HG03175 (cell line): ENCODE measurements at regions not wholly inside any gene's neighbourhood (a gene's known extent, or its start where the extent isn't known, plus 50 kb on each side); places are given as distances from the start of the nearest gene placed in this dataset.

Experiments
- ATAC-seq: cut with Tn5 transposase; IDR thresholded peaks from one replicate; pipeline ENCODE4 v1.9.1; 2021; ENCODE audit warnings: mild to moderate bottlenecking, moderate library complexity; ENCODE audit not compliant: unreplicated experiment

DNA sequence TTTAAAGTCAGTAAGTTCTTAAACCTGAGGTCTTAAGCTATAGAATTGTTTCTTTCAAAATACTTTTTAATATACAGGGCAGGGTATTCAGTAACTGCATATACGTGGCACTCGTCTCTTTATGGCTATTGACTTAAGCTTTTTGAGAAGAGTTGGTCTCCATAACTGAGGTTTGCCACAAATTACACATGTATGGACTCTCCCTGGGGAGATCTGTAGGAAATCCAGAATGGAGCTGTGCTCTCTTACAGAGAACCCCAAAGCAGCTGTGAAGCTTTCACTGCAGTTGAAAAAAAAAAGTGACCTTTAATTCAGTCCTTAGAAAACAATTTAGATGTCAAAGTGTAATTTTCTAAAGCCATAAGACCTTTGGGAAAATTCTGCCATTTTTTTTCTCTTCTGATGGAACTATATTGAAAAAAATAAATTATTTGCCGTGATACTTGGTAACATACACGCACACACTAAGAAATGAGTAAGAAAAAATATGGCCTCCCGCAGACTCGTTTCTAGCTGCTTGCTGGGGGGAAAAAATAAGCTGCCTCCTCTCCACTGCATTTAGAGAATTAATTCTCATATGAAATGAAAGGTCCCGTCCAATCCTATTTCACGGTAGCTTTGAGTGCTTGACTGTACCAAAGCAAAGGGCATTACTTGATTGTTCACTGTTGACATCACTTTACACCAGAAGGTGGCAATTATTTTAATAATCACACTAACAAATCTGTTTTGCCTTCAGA, 159.4 kb upstream of the TENM3 start:
- ATAC-seq, result no peak

DNA sequence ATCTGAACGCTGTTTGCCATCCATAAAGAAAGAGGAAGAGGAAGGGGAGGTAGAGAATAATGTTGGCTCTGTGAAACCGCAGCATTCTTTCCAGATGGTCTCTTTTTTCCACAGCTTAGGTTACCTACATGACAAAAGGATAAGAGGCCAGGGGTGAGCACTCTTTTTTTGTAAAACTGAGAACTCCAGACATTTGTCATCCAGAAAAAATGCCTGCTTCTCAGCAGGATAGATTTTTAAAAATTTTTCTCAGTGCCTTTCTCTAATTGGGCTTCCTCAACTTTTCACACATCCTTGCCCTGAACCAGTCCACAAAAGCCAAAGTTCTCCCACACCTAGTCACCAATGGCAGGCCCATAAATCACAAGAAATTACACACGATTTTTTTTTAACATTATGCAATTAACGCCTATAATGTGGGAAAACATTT, 158.1 kb upstream of the TENM3 start:
- ATAC-seq, result no peak

DNA sequence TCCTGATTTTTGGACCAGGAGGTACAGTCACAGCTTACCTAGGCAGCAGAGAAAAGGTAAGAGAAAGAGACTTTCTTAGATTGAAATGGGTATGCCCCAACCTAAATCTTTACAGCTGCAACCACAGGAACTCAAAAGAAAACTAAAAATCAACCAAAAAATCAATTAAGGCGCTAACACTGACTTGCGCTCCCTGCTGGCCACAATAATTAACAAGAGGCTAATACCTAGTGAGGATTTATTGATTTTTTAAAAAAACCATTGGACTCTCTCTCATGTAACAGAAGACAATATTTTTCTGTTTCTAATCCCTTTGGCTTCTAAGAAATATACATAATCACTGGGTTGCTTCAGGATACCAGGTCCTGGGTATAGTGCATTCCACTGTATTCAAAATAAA, 153.9 kb upstream of the TENM3 start:
- ATAC-seq, result no peak

DNA sequence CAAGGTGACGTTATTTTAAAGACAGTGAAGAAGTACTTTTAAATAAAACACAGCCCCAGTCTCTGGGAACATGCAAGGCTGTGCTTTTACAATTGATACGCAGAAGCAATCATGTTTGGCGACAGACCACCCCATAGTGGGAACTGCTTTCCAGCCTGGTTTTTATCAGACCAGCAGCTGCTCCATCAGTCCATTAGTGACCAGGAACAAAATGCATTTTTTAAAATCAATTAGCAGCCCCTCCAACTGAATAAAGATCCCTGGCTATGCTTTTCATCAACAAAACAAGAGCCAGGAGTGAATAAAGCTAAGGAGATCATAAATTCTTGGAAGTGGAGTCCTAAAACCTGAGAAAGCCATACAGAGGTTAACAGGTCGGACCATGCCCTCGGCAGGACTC, 153.0 kb upstream of the TENM3 start:
- no peak for ATAC-seq

DNA sequence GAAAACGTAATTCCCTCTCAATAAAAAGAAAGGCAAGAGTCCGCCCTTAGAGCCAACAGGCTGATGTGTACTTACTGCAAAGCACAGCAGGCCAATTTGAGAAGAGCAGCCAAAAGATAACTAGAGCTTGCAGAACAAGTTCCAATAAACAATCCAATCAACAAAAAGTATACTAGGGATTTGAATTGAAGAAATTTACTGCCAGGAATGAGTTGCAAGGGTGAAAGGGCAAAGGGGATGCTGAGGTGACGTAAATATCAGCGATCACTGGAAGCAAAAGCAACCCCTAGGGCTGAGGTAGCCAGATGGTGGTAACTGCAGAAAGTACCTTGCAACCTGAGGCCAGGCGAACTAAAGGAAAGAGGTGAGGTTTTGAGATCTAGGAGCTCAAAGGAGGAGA, 152.1 kb upstream of the TENM3 start:
- ATAC-seq, result no peak

- no peak for ATAC-seq
Measured at GRCh38 chr4:182093431-182093831, 149.8 kb upstream of the TENM3 start.

DNA sequence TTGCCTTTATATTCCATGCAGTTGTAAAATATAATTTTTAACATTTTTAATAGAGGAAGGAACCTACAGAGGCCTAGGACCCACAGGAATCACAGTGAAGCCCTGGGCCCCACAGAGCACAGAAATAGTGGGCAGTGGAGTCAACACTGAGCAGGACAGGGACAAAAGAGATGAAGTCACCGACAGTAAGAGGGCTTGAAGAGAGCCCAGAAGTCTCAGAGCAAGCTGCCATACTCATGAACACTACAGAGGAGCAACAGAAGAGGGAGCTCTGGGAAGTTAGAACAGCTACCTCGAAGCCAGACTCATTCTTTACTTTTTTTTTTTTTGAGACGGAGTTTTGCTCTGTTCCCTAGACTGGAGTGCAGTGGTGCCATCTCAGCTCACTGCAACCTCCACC, 149.3 kb upstream of the TENM3 start:
- no peak for ATAC-seq

DNA sequence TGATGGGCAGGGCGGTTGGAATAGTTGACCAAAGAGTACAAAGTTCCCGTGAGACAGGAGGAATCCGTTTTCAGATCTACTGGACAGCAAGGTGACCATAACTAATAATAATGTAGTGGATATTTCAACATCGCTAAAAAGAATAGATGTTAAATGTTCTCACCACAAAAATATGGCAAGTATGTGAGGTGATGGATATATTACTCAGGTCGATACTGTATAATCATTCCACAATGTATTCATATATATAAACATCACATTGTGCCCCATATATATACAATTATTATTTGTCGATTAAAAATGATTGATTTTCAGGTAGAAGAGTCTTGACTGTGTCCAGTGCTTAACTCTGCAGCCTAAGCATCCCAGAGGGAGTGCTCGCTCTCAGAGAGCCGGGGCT, 141.6 kb upstream of the TENM3 start:
- no peak for ATAC-seq

DNA sequence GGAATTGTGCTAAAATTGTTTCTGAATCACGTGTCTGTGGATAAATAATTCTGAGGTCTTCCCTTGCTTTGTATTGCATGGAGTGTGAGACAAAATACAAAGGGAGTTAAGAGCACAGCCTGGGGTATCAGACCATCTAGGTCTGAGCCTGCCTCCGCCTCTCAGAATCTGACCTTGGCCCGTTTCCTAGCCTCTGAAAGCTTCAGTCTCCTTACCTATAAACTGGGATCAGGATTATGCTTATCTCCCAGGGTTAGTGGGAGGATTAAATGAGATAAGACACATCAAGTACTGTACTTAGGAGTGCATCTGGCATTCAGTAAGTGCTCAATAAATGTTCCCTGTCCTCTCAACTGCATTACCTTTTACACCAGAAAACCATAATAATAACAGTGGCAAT, 140.6 kb upstream of the TENM3 start:
- ATAC-seq, result no peak

DNA sequence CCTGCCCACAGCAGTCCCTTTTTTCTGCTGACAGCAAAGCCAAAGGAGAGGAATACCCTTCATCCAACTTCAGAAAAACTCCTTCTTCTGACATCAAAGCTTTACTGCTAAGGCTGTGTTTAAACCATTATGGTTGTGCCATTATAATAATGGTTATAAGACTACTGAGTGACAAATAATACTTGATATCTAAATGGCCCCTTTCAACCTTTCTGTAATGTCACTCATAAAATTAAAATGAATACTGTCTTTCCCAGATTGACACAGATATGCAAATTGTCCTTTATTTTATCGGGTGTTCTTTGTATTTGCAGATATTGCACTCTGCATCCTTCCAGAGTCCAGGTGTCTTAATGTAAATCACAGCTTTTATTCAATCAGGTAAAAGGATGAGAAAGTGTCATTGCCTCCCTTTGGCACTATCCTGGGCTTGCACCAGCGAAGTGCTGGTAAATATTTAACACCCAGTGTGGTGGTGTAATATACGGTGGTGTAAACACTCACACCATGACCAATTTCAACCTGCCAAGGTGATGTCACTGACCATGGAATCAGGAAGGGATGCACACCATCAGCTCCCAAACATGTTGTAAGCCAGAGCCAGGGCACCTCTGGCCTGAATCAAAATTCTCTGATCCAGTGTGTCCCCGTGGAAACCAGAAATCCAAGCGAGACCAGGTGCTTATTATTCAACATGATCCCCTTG, 139.4 kb upstream of the TENM3 start:
- ATAC-seq, result no peak

DNA sequence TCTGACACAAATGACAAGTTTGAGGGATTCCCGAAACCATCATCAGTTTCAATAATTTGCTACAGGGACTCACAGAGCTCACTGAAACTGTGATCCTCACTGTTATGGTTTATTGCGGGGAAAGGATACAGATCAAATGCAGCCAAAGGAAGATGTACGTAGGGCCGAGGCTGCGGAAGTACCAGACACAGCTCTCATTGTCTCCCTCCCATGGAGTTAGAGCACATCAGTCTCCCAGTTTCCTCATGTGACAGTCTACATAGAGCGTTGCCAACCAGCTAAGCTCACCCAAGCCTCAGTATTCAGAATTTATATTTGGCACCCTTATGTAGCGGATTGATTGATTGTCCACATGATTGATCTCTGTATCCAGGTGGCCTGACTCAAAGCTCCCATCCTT, 137.8 kb upstream of the TENM3 start:
- no peak for ATAC-seq

DNA sequence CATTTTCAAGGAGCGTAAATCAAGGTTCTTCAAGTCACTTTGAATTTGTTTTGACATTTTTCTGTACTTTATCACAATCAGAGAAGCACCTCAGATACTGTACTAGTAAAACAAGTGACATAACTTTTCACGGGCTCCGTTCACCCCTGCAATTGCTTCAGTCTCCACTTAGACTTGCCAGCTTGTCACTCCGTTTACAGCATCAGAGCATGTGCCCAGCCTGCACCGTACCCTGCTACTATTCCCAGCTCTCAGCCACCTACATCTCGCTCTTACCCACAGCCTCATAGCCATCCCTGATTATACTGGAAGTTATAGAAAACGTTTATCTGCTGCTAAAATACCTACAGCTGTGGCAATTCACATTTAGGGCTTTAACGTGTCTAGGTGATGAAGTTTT, 135.3 kb upstream of the TENM3 start:
- no peak for ATAC-seq

DNA sequence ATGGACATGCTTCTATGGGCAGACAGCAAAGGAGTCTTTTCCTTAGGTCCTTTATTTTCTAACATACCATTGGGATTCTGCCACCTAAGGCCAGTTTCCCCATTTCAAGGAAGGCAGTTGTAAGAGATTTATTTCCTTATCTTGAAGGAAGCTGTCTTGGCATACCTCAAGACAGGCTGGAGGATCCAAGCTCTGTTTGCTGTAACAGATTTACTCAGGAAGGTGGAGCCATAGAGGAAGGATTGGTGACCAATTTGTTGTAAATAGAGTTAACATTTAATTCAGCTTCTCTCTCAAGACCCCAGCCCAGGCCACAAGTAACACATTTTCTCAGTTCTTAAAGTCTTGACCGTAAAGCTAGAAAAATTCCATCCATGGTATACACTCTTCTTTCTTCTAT, 131.6 kb upstream of the TENM3 start:
- no peak for ATAC-seq

GRCh38 chr4:182113779-182114178, 129.4 kb upstream of the TENM3 start:
- no peak for ATAC-seq

DNA sequence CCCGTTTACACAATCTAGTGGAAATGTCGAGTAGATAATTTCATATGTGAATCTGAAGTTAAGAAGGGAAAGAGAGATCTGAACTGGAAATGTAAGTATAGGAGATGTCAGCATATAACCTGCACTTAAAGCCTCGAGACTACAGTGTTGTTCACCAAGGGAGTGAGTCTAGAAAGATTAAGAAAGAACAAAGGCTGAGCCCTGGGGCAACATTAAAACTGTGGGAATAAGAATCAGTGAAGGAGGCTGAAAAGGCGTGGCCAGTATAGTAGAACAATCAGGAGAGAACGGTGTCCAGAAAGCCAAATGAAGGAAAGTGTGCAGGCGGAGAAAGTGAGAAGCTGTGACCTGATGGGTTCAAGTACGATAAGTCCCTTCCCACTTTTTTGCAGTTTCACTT, 118.8 kb upstream of the TENM3 start:
- no peak for ATAC-seq

- ATAC-seq, result no peak
Measured at GRCh38 chr4:182126096-182126495, 117.1 kb upstream of the TENM3 start.

GRCh38 chr4:182126603-182127002, 116.6 kb upstream of the TENM3 start:
- ATAC-seq, result no peak

DNA sequence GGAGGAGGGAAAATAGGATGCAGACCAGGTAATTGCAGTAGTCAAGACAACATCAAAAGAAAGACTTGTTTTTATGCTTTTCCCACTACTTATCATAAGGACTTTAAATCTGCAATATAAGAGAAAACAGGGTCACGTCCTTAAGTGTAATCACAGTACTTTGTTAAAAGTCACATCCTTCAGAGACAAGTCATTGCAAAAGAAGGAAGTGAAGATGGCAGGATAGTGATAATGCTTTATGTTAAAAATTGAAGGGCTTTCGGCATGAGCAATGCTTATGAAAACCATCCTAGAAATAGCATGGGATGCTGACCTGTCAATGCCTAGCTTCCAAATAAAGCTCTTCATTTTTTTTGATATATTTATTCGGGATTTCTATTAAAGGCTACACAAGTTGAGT, 110.2 kb upstream of the TENM3 start:
- ATAC-seq, result no peak

DNA sequence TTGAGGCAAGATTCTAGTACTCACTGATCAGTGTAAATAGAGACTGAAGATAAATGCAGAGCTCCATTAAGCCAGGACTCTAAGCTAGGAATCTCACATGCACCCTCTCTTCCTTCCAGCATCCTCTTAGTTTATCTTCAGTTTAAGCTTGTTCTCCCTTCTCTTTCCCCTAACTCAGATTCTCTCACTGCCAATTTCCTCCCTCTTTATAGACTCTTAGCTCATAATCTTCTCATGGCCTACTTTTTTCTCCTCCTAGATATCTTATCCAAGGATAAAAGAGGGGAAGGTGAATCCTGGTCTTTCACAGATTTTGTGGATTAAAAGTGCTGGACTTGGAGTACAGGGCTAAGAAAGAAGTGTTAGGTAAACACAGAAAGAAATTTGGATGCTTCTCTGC, 108.9 kb upstream of the TENM3 start:
- no peak for ATAC-seq

DNA sequence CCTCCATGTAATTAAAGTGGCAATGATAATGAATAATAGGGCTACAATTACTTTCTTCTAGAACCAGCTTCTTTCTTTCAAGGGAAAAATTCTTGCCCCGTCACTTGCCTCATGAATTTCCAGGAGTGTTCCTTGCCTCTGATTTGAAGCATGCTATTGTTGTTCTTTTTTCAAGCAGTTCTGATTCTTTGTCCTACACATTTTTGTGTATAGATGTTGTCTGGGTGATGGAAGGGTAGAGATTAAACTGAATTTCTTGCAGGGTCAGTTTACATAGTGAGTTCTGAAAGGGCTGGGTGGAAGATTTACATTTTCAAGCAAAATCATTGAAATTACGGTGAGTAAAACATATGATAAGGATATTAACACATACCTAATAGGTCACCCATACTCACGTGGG, 107.0 kb upstream of the TENM3 start:
- no peak for ATAC-seq

DNA sequence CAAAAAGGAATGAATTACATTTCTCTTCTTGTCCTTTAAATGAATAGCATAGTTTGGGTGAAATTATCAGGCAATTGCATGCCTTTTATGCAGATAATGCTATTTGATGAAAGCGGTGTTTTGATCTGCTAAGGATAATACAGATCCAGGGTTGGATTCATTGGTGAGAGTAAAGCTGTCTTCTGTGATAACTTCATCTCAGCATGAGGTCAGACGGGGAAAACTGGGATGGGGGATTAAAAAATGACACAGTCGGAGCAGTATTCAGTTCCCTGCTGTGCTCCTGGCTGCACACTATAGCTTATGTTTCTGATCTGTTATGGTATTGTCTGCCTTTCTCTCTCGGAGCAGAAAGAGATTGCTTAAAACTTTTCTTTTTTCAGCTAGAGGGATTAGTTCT, 105.9 kb upstream of the TENM3 start:
- no peak for ATAC-seq

GRCh38 chr4:182139491-182139890, 103.7 kb upstream of the TENM3 start:
- no peak for ATAC-seq

DNA sequence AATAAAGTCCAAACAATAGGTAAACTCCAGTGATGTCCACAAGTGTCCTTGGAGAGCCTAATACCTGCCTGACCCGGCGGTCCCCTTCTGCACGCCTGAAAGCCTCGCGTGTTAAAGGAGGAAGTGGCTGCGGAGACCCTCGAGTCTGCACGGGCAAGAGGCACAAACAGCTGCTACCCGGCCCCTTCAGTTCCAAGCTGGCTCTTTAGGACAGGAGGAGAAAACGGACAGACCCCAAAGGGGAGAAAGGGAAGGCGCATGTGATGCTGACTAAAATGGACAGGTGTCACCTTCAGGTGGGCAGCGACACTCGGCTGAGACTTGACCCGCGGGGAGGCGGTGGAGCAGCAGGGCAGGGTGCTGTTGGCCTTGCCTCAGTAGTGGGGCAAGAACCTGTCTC, 102.7 kb upstream of the TENM3 start:
- ATAC-seq, result no peak
